H9 (cell line): ENCODE measurements at regions not wholly inside any gene's neighbourhood (a gene's known extent, or its start where the extent isn't known, plus 50 kb on each side); places are given as distances from the start of the nearest gene placed in this dataset.

Experiments used
- DNase-seq: peaks from one replicate; pipeline ENCODE4 v3.0.0-alpha.2; 2017
- H2AFZ ChIP-seq: one replicate; pipeline ENCODE4 v1.6.1; 2013; ENCODE audit warnings: mild to moderate bottlenecking, low read length, control low read depth, moderate library complexity
- H2AK5ac ChIP-seq: 2 replicates; pipeline ENCODE4 v1.6.1; 2013; ENCODE audit warnings: low read length, control low read depth, mixed read lengths; ENCODE audit not compliant: insufficient read length
- H2BK120ac ChIP-seq: one replicate; pipeline ENCODE4 v1.6.1; 2013; ENCODE audit warnings: low read depth, mild to moderate bottlenecking, low read length, control low read depth, inconsistent platforms; ENCODE audit not compliant: poor library complexity, severe bottlenecking
- H2BK12ac ChIP-seq: 2 replicates; pipeline ENCODE4 v1.6.1; 2013; ENCODE audit warnings: low read length, control low read depth, mixed read lengths, low read depth; ENCODE audit not compliant: insufficient read length
- H2BK15ac ChIP-seq: 2 replicates; pipeline ENCODE4 v1.6.1; 2013; ENCODE audit warnings: low read depth, low read length, control low read depth
- H2BK20ac ChIP-seq: one replicate; pipeline ENCODE4 v1.6.1; 2013; ENCODE audit warnings: low read depth, mild to moderate bottlenecking, low read length, control low read depth, inconsistent platforms; ENCODE audit not compliant: poor library complexity, severe bottlenecking
- H2BK5ac ChIP-seq: 2 replicates; pipeline ENCODE4 v1.6.1; 2013; ENCODE audit warnings: low read length, control low read depth, mixed read lengths; ENCODE audit not compliant: insufficient read length
- H3K14ac ChIP-seq: 2 replicates; pipeline ENCODE4 v1.6.1; 2013; ENCODE audit warnings: low read length, control low read depth; ENCODE audit not compliant: insufficient read depth
- H3K18ac ChIP-seq: 2 replicates; pipeline ENCODE4 v1.6.1; 2013; ENCODE audit warnings: low read depth, mild to moderate bottlenecking, mixed read lengths, low read length, control low read depth; ENCODE audit not compliant: insufficient read length
- H3K23ac ChIP-seq: 2 replicates; pipeline ENCODE4 v1.6.1; 2013; ENCODE audit warnings: low read length, control low read depth, mixed read lengths, low read depth; ENCODE audit not compliant: insufficient read length
- H3K23me2 ChIP-seq: 2 replicates; pipeline ENCODE4 v1.6.1; 2013; ENCODE audit warnings: low read depth, mild to moderate bottlenecking, mixed read lengths, low read length, control low read depth; ENCODE audit not compliant: insufficient read length, poor library complexity, severe bottlenecking
- H3K27ac ChIP-seq: 2 replicates; pipeline ENCODE4 v1.5.1; 2013; ENCODE audit warnings: low read length, control low read depth, mixed read lengths, low read depth; ENCODE audit not compliant: insufficient read length
- H3K27me3 ChIP-seq: 2 replicates; pipeline ENCODE4 v1.6.1; 2013; ENCODE audit warnings: low read length, control low read depth, inconsistent platforms; ENCODE audit not compliant: insufficient read depth
- H3K4ac ChIP-seq: 2 replicates; pipeline ENCODE4 v1.6.1; 2013; ENCODE audit warnings: low read depth, mild to moderate bottlenecking, control low read depth, inconsistent platforms, low read length, moderate library complexity
- H3K4me1 ChIP-seq: 2 replicates; pipeline ENCODE4 v1.6.1; 2013; ENCODE audit warnings: low read length, control low read depth, inconsistent platforms; ENCODE audit not compliant: insufficient read depth
- H3K4me2 ChIP-seq: 2 replicates; pipeline ENCODE4 v1.6.1; 2013; ENCODE audit warnings: low read length, control low read depth, mixed read lengths; ENCODE audit not compliant: insufficient read length, insufficient read depth
- H3K56ac ChIP-seq: 2 replicates; pipeline ENCODE4 v1.6.1; 2013; ENCODE audit warnings: low read depth, mild to moderate bottlenecking, mixed read lengths, low read length, control low read depth; ENCODE audit not compliant: insufficient read length
- H3K79me1 ChIP-seq: 2 replicates; pipeline ENCODE4 v1.6.1; 2013; ENCODE audit warnings: low read depth, mild to moderate bottlenecking, moderate library complexity, low read length, control low read depth, inconsistent platforms; ENCODE audit not compliant: insufficient read depth, poor library complexity, severe bottlenecking
- H3K79me2 ChIP-seq: 2 replicates; pipeline ENCODE4 v1.6.1; 2013; ENCODE audit warnings: low read length, control low read depth, inconsistent platforms; ENCODE audit not compliant: insufficient read depth
- H3K9ac ChIP-seq: 2 replicates; pipeline ENCODE4 v1.6.1; 2013; ENCODE audit warnings: low read length, control low read depth, mixed read lengths; ENCODE audit not compliant: insufficient read length; ENCODE audit errors: extremely low read depth
- H3K9me3 ChIP-seq: one replicate; pipeline ENCODE4 v1.6.1; 2013; ENCODE audit warnings: low read depth, low read length, inconsistent platforms; ENCODE audit not compliant: control insufficient read depth
- H3T11ph ChIP-seq: one replicate; pipeline ENCODE4 v1.6.1; 2013; ENCODE audit warnings: mild to moderate bottlenecking, low read length, control low read depth, inconsistent platforms
- H4K20me1 ChIP-seq: one replicate; pipeline ENCODE4 v1.6.1; 2013; ENCODE audit not compliant: control insufficient read depth, insufficient read length, insufficient read depth
- H4K5ac ChIP-seq: 2 replicates; pipeline ENCODE4 v1.6.1; 2013; ENCODE audit warnings: low read depth, mild to moderate bottlenecking, mixed read lengths, low read length, control low read depth; ENCODE audit not compliant: insufficient read length
- H4K8ac ChIP-seq: replicated peaks from 2 replicates; pipeline ENCODE4 v1.6.1; 2013; ENCODE audit warnings: low read length, control low read depth, mixed read lengths, low read depth; ENCODE audit not compliant: insufficient read length
- H4K91ac ChIP-seq: 2 replicates; pipeline ENCODE4 v1.6.1; 2013; ENCODE audit warnings: low read depth, mild to moderate bottlenecking, moderate library complexity, mixed read lengths, low read length, control low read depth; ENCODE audit not compliant: insufficient read length
- H3K27ac Mint-ChIP-seq, 3 experiments: 2 replicates in 2 of 3; 3 replicates in 1 of 3; pipeline ENCODE4 v1.8.0; 2020 to 2021; ENCODE audit warnings: mixed read lengths in 3 of 3, mild to moderate bottlenecking in 1 of 3, moderate library complexity in 1 of 3
- H3K27me3 Mint-ChIP-seq: 2 replicates; pipeline ENCODE4 v1.8.0; 2021; ENCODE audit warnings: low read depth, mild to moderate bottlenecking, moderate library complexity, mixed read lengths
- H3K36me3 Mint-ChIP-seq, 3 experiments: 2 replicates in 2 of 3; 3 replicates in 1 of 3; pipeline ENCODE4 v1.8.0; 2020 to 2021; ENCODE audit warnings: low read depth in 3 of 3, mixed read lengths in 3 of 3; ENCODE audit not compliant: insufficient read depth in 1 of 3
- H3K4me1 Mint-ChIP-seq, 2 experiments: 2 replicates each; pipeline ENCODE4 v1.8.0; 2020; ENCODE audit warnings: mixed read lengths in 2 of 2
- H3K4me3 Mint-ChIP-seq, 2 experiments: 2 replicates in 1 of 2; 3 replicates in 1 of 2; pipeline ENCODE4 v1.8.0; 2020 to 2021; ENCODE audit warnings: mild to moderate bottlenecking in 2 of 2, mixed read lengths in 2 of 2, moderate library complexity in 1 of 2
- H3K9me3 Mint-ChIP-seq, 2 experiments: 2 replicates in 1 of 2; 3 replicates in 1 of 2; pipeline ENCODE4 v1.8.0; 2020; ENCODE audit warnings: mild to moderate bottlenecking in 2 of 2, mixed read lengths in 2 of 2, moderate library complexity in 1 of 2
- CTCF ChIP-seq: fragments of 200-600 bp; sonication (generic); conservative IDR thresholded peaks from 3 replicates; pipeline ENCODE4 v1.8.0; 2021; ENCODE audit warnings: antibody characterized with exemption, mild to moderate bottlenecking
- WGBS: extraction: QIAGEN DNeasy Blood & Tissue Kit; methylation state at CpG from one replicate; pipeline ENCODE4 v1.1.7; 2013; ENCODE audit warnings: missing lambda C conversion rate, low lambda C conversion rate, mixed read lengths; ENCODE audit not compliant: insufficient read length; ENCODE audit errors: extremely low coverage; 5-methylcytosine and 5-hydroxymethylcytosine counted together

- no peak overlapping the region for H2BK120ac ChIP-seq
- peaks cover 34 to 41% of the 10 kb centered on the region in 2 experiments for H3K4me1 Mint-ChIP-seq
- no peak overlapping the region for H2BK15ac ChIP-seq
- no peak overlapping the region for H3K18ac ChIP-seq
- H4K91ac ChIP-seq = no peak overlapping the region
- H3K79me2 ChIP-seq = no peaks in the 10 kb centered on the region
- H3K23ac ChIP-seq = no peak overlapping the region
- H3K23me2 ChIP-seq = no peaks in the 10 kb centered on the region
- H3K9ac ChIP-seq = no peak overlapping the region
- H2BK5ac ChIP-seq = no peak overlapping the region
- no peak overlapping the region for H3K27ac Mint-ChIP-seq
- H3K36me3 Mint-ChIP-seq = no peaks in the 10 kb centered on the region; a peak in 2 of 7 replicates
- H3K79me1 ChIP-seq = no peaks in the 10 kb centered on the region
- no peak overlapping the region for H3K4me2 ChIP-seq
- no peaks in the 10 kb centered on the region for H3K27me3 ChIP-seq
- no peak overlapping the region for H2BK20ac ChIP-seq
- H4K8ac ChIP-seq = no peak overlapping the region
- H3K9me3 ChIP-seq = no peaks in the 10 kb centered on the region
- H2BK12ac ChIP-seq = no peak overlapping the region
- no peak overlapping the region for H3K4me3 Mint-ChIP-seq
- no peak overlapping the region; the same call in 1 of the 2 replicates for H3K14ac ChIP-seq
- no peak overlapping the region for H3K4ac ChIP-seq
- no CpG with 5 or more reads among the region's 6 CpGs for WGBS
- no peaks in the 10 kb centered on the region for H4K20me1 ChIP-seq
- no peak overlapping the region for H3K56ac ChIP-seq
- H3K27me3 Mint-ChIP-seq = no peaks in the 10 kb centered on the region; the same call in 1 of the 2 replicates
- no peak overlapping the region for H2AK5ac ChIP-seq
- H3T11ph ChIP-seq = no peak overlapping the region
- no peak overlapping the region for H2AFZ ChIP-seq
- TF ChIP-seq CTCF = no peak
- no peak for DNase-seq
- no peak overlapping the region for H3K27ac ChIP-seq
- no peaks in the 10 kb centered on the region for H3K9me3 Mint-ChIP-seq
- no peak overlapping the region for H4K5ac ChIP-seq
- H3K4me1 ChIP-seq = peaks cover 10% of the 10 kb centered on the region; the same call in 1 of the 2 replicates
These were observed 90.5 kb upstream of the KCNK12 start for GRCh38 chr2:47661310-47661709.
